Tibial nerve (tissue), 4 donors: ENCODE measurements at regions not wholly inside any gene's neighbourhood (a gene's known extent, or its start where the extent isn't known, plus 50 kb on each side); places are given as distances from the start of the nearest gene placed in this dataset.

Experiments
- CTCF ChIP-seq, 5 experiments: fragments of 200-600 bp in 3 of 5; fragments of 450-650 bp in 2 of 5; sonication (generic) in 3 of 5; IDR thresholded peaks; one replicate each; pipeline ENCODE4 v1.5.1; 2016 to 2019; ENCODE audit warnings: antibody characterized with exemption in 5 of 5, mild to moderate bottlenecking in 3 of 5, moderate library complexity in 2 of 5
- EP300 ChIP-seq, 2 donors: sonication (generic); formaldehyde crosslinking; IDR thresholded peaks; one replicate each; pipeline ENCODE4 v1.6.1; 2017; ENCODE audit warnings: antibody characterized with exemption in 2 of 2, mild to moderate bottlenecking in 1 of 2
- POLR2A ChIP-seq, 2 donors: fragments of 450-650 bp; IDR thresholded peaks; one replicate each; pipeline ENCODE4 v1.6.1; 2017; ENCODE audit warnings: antibody characterized with exemption in 2 of 2, mild to moderate bottlenecking in 2 of 2, moderate library complexity in 2 of 2

- TF ChIP-seq CTCF (IDR thresholded peaks at IDR 0.05) = no peak
- no peak for TF ChIP-seq POLR2A (IDR thresholded peaks at IDR 0.05)
- TF ChIP-seq EP300 (IDR thresholded peaks at IDR 0.05) = no peak
Observed at GRCh38 chr2:139394801-139395200, 614.6 kb upstream of the NXPH2 start.
